ENCODE measurements at regions not wholly inside any gene's neighbourhood (a gene's known extent, or its start where the extent isn't known, plus 50 kb on each side); places are given as distances from the start of the nearest gene placed in this dataset.
A peak's percentile ranks its signal among the peaks of the same experiment; 100 is the strongest.
"Not testable (repeated sequence)": the region's sequence is repeated elsewhere in the genome, so short reads cannot be mapped to it uniquely, and the experiment has no call there.

DNA sequence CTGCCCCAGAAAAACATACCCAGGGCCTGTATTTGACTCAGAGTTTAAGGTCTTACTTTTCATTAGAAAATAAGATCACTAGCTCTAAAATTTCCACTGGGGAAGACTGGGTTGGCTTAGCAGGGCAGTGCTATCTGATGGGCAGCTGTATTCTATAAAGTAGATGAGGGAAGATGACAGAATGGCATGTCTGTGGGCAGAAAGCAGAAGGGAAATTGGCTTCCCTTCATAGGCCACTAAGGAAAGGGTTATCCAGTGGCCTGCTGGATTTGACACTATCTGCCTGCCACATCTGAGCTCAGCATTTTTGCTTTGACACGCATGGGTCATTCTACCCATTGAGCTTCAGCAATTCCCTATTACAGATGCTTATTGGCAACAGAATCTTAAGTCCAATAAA lies 461.3 kb upstream of the RASGRP1 start:
- no peak overlapping the region for H3K27ac ChIP-seq
- no peaks in the 10 kb centered on the region for H3K36me3 ChIP-seq (replicated peaks)
- TF ChIP-seq, protein P1, sequence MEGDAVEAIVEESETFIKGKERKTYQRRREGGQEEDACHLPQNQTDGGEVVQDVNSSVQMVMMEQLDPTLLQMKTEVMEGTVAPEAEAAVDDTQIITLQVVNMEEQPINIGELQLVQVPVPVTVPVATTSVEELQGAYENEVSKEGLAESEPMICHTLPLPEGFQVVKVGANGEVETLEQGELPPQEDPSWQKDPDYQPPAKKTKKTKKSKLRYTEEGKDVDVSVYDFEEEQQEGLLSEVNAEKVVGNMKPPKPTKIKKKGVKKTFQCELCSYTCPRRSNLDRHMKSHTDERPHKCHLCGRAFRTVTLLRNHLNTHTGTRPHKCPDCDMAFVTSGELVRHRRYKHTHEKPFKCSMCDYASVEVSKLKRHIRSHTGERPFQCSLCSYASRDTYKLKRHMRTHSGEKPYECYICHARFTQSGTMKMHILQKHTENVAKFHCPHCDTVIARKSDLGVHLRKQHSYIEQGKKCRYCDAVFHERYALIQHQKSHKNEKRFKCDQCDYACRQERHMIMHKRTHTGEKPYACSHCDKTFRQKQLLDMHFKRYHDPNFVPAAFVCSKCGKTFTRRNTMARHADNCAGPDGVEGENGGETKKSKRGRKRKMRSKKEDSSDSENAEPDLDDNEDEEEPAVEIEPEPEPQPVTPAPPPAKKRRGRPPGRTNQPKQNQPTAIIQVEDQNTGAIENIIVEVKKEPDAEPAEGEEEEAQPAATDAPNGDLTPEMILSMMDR (IDR thresholded peaks at IDR 0.05; ENCODE audit: low read depth, low read length, missing control alignments) = no peak
- H3K4me3 ChIP-seq (ENCODE audit: low read depth, low read length) = no peak overlapping the region
- no peak for DNase-seq
- no peaks in the 10 kb centered on the region for H3K27me3 ChIP-seq (replicated peaks)
- in situ Hi-C loops (cut with HindIII; ENCODE audit: low pct_ligation_motif_present, low sequenced_read_pairs) = no loop called here

DNA sequence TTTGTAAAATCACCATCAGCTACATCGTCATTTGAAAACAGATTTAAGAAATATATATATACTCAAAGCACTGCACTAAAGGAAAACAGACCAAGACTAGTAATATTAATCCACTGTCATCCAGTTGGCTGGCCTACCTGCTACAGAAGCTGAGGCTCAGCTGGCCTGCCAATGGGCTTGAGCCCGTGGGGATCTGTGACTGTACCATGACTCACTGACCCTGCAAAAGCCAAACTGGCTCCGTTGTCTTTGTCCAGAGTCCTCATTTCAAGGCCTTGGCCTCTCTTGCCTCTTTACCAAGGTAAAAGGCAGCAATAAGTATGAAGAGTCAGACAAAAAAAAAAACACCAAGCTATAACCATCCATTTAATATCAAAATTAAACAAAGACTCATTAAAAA lies 463.5 kb upstream of the RASGRP1 start:
- Histone ChIP-seq H3K27me3 (replicated peaks) (no peaks in the 10 kb centered on the region), H3K4me3 (ENCODE audit: low read depth, low read length) (no peak overlapping the region), H3K27ac (no peak overlapping the region), H3K36me3 (replicated peaks) (no peaks in the 10 kb centered on the region)
- in situ Hi-C loops (cut with HindIII; ENCODE audit: low pct_ligation_motif_present, low sequenced_read_pairs) = no loop called here
- TF ChIP-seq, protein P1 (IDR thresholded peaks at IDR 0.05; ENCODE audit: low read depth, low read length, missing control alignments) = no peak
- DNase-seq = peak; percentile 59

DNA sequence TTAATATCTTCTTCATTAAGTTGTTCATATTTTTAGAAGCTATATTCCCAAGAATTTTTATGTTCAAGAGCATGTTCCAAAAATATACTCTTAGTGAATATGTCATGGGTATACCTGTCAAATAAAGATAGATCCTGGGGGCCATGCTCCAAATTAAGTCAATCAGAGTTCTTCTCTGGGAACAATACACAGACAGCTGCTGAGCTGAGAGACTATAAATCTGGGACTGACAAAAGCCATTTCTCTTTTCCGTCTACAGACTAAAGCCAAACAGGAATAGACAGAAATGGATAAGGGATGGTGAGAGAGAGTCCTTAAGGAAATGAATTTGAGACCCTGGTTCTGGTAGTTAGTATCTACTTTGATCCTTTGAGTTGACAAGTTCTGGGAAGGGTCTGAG lies 465.1 kb upstream of the RASGRP1 start:
- TF ChIP-seq, protein P1 (IDR thresholded peaks at IDR 0.05; ENCODE audit: low read depth, low read length, missing control alignments) = no peak
- Histone ChIP-seq H3K36me3 (replicated peaks) (no peaks in the 10 kb centered on the region), H3K4me3 (ENCODE audit: low read depth, low read length) (no peak overlapping the region), H3K27ac (no peak overlapping the region), H3K27me3 (replicated peaks) (no peaks in the 10 kb centered on the region)
- DNase-seq = no peak
- in situ Hi-C loops (cut with HindIII; ENCODE audit: low pct_ligation_motif_present, low sequenced_read_pairs) = no loop called here

DNA sequence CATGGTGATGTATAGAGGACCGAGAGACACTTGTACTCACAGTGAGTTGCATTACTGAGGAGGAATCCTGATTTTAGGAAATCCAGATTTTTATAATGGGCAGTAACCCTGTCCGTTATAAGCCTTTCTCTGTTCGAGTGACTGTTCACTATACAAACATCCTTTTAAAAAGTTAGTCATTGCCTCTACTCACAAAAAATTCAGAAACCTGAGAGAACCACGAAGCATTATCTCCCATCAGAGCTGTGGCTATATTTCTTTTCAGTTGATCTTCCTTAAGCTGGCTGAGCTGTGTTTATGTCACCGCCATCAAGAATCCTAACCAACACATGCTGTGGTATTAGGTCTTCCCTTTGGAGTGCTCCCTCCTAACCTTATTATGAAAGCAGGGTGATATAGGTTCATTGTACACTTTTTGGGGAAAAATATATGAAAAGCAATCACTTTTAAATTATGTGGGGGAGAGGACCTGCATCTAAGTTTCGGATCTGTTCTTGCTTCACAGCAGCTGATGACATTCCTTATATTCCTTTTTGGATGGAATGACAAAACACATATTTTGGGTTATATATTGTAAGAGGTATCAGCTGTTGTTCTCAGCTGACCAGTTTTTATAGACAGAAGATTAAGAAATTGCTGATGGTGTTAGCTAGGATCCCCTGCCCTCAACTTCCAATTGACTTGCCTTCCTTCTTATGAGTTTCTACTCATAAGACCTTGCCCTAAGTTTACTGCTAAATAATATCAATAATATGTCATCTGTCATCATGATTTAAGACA lies 465.9 kb upstream of the RASGRP1 start:
- no peak for DNase-seq
- TF ChIP-seq, protein P1 (IDR thresholded peaks at IDR 0.05; ENCODE audit: low read depth, low read length, missing control alignments) = no peak
- in situ Hi-C loops (cut with HindIII; ENCODE audit: low pct_ligation_motif_present, low sequenced_read_pairs) = no loop called here
- no peaks in the 10 kb centered on the region for H3K36me3 ChIP-seq (replicated peaks)
- no peaks in the 10 kb centered on the region for H3K27me3 ChIP-seq (replicated peaks)
- H3K4me3 ChIP-seq (ENCODE audit: low read depth, low read length) = no peak overlapping the region
- no peak overlapping the region for H3K27ac ChIP-seq

DNA sequence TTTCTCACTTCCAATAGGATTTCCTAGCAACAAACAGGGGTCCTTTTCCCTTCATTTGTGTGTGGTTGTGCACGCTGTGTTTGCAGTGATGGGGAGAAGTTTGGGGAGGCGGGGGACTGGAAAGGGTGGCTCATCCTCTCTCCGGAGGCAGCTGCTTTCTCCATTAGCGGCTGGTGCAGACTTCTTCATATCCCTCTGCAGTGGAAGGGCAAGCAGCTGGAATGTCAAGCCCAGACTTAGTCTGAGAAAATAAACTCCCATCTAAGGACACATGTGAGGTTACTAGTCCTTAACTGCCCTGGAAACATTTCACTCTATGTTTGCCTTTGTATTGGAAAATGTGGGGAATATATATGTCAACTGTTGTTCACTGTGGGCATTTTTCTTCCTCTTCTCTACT lies 467.0 kb upstream of the RASGRP1 start:
- in situ Hi-C loops (cut with HindIII; ENCODE audit: low pct_ligation_motif_present, low sequenced_read_pairs) = no loop called here
- H3K4me3 ChIP-seq (ENCODE audit: low read depth, low read length) = no peak overlapping the region
- H3K27me3 ChIP-seq (replicated peaks) = no peaks in the 10 kb centered on the region
- TF ChIP-seq, protein P1 (IDR thresholded peaks at IDR 0.05; ENCODE audit: low read depth, low read length, missing control alignments) = no peak
- DNase-seq = no peak
- no peak overlapping the region for H3K27ac ChIP-seq
- no peaks in the 10 kb centered on the region for H3K36me3 ChIP-seq (replicated peaks)

DNA sequence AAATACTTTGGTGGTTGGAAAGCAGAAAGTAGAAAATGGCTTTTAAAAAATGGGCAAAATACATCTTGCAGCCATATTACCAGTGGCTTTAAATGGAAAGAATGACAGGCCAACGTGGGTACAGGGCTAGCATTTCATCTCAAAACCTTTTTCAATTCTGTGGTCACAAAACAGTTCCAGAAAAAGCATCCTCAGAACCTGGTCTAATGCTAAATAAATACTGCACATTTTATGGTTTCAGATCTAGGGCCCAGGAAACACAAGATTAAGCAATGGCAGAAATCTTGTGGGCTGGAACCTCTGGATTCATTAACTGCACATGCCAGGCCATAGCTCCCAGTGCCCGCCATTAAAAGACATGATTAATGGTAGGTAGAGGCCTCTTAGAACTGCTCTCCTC lies 470.2 kb upstream of the RASGRP1 start:
- Histone ChIP-seq H3K27me3 (replicated peaks) (no peaks in the 10 kb centered on the region), H3K4me3 (ENCODE audit: low read depth, low read length) (no peak overlapping the region), H3K36me3 (replicated peaks) (no peaks in the 10 kb centered on the region), H3K27ac (no peak overlapping the region)
- DNase-seq = no peak
- TF ChIP-seq, protein P1 (IDR thresholded peaks at IDR 0.05; ENCODE audit: low read depth, low read length, missing control alignments) = no peak
- in situ Hi-C loops (cut with HindIII; ENCODE audit: low pct_ligation_motif_present, low sequenced_read_pairs) = no loop called here

DNA sequence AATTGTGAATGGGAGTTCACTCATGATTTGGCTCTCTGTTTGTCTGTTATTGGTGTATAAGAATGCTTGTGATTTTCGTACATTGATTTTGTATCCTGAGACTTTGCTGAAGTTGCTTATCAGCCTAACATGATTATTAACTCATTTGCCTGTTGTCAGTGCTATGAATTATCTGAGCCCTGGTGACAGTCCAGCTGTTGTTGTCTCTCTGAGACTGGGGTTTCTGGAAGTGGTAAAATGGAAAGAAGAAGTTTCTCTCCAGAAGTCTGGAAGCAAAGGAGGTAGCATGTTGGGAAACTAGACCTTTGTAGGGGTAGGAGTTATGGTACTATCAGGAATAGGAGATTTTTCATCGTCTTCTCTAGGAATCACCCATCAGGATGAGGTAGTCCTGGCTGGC lies 473.0 kb upstream of the RASGRP1 start:
- in situ Hi-C loops (cut with HindIII; ENCODE audit: low pct_ligation_motif_present, low sequenced_read_pairs); H3K27ac ChIP-seq; H3K4me3 ChIP-seq (ENCODE audit: low read depth, low read length); H3K27me3 ChIP-seq (replicated peaks); DNase-seq; H3K36me3 ChIP-seq (replicated peaks): not testable (repeated sequence)

All from brain microvascular endothelial cell (primary cell).